ENCODE measurements at regions not wholly inside any gene's neighbourhood (a gene's known extent, or its start where the extent isn't known, plus 50 kb on each side); places are given as distances from the start of the nearest gene placed in this dataset.
A peak's percentile ranks its signal among the peaks of the same experiment; 100 is the strongest.

GRCh38 chr20:56060486-56060885 lies 55.2 kb upstream of the CBLN4 start:
- DNase-seq (ENCODE audit: low read depth) = no peak

GRCh38 chr20:56069016-56069415 lies 63.7 kb upstream of the CBLN4 start:
- no peak for DNase-seq (ENCODE audit: low read depth)

DNA sequence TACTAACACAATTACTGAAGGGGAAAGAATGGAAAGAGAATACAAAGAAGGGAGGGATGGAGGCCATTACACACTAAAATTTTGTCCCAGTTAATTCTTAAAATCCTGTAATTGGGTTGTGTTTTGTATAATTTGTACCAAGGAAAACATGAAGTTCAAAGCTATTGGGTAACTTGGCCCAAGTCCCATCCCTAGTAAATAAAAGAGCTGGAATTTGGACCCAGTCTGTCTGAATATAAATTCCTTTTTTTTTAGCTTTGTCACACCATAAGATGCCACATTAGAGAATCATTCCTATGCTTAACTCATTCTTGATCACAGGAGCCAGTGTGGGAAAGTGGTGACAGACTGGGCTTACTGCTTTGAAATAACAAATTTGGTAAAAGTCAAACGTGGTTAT lies 66.8 kb upstream of the CBLN4 start:
- no peak for DNase-seq (ENCODE audit: low read depth)

DNA sequence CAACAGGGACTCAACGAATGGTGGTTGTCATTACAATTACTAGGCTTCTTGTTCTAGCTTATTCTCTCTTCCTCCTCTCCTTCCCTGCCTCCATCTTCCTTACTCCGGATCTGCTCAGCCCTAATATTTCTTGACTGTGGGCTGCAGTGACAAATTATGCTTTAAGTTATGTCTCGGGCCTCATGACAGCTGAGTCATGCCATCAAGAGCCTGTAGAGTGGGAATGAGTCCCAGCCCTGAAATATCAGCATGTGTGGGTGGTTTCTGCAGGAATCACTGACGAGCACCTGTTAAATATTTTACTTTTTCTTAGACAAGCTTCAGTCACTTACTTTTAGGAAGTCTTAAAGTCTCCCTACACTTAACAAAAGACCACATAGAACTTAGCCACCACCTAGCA lies 83.1 kb upstream of the CBLN4 start:
- DNase-seq (ENCODE audit: low read depth) = no peak

- DNase-seq (ENCODE audit: low read depth) = peak; percentile 19
These were observed 86.4 kb upstream of the CBLN4 start for GRCh38 chr20:56091628-56092234.

DNA sequence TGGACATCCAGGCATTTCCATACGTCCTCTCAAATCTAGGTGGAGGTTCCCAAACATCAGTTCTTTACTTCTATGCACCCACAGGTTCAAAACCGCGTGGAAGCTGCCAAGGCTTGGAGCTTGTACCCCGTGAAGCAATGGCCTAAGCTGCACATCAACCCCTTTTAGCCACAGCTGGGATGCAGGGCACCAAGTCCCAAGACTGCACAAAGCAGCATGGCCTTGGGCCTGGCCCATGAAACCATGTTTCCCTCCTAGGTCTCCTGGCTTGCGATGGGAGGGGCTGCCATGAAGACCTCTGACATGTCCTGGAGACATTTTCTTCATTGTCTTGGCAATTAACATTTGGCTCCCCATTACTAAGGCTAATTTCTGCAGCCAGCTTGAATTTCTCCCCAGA lies 88.9 kb upstream of the CBLN4 start:
- DNase-seq (ENCODE audit: low read depth) = no peak

- no peak for DNase-seq (ENCODE audit: low read depth)
These were observed 93.7 kb upstream of the CBLN4 start for GRCh38 chr20:56098981-56099500.

DNA sequence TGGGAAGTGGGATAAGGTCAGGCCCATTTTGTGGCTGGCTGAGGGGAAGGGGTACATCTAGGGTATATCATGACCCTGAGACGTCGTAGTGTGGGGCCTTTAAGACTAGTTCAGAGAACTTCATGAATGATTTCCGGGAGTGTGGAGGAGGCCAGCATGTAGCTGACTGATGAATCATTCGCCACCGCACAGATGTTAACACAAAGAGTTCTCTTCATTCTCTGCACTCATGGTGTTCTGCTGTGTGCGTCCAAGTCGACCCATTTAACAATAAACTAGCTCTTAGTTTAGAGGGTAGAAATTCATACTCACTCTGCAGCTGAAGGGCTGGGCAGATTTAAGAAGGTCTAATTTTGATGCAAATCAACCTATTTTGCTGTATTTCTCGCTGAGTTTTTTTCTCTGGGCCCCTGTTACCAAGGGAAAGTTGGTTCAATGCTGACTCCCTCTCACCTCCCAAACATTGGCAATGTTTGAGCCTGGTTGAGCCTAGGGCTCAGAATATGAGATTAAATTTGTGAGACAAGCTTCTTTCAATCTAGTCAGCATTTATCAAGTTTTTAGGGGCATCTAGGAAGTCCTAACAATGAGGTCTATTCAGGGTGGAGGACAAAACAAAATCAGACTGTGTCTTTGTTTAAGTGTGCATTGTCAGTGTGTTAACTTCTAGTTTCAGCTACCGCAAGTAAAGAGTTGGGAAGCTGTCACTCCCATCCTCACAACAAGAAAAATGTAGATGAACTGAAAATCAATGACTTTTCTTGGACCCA lies 106.8 kb upstream of the CBLN4 start:
- DNase-seq (ENCODE audit: low read depth) = peak; percentile 4

GRCh38 chr20:56117350-56117749 lies 112.0 kb upstream of the CBLN4 start:
- DNase-seq (ENCODE audit: low read depth) = no peak

GRCh38 chr20:56121850-56122249 lies 116.5 kb upstream of the CBLN4 start:
- no peak for DNase-seq (ENCODE audit: low read depth)

GRCh38 chr20:56143759-56144158 lies 104.8 kb upstream of the MC3R start:
- DNase-seq (ENCODE audit: low read depth) = no peak

- DNase-seq (ENCODE audit: low read depth) = no peak
These were observed 96.7 kb upstream of the MC3R start for GRCh38 chr20:56151834-56152233.

DNA sequence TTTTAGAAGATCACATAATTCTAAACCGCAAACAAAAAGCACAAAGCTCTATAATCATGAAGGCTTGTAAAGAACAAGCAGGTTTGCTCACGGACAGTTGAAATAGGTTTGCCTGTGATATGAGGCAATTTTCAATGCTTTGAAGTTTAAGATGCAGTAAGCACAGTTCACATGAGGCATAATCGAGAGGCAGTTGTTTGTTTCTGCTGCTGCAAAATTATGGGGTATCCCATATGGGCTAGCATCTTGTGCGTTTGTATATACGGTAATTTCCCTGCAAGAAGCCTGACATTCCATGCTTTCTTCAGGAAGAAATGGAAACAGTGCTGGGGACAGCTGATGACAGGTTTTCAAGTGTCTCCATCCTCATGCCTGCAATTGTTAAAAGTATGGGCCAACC lies 94.6 kb upstream of the MC3R start:
- no peak for DNase-seq (ENCODE audit: low read depth)

- DNase-seq (ENCODE audit: low read depth) = no peak
These were observed 92.9 kb upstream of the MC3R start for GRCh38 chr20:56155625-56156024.

GRCh38 chr20:56157530-56158203 lies 90.9 kb upstream of the MC3R start:
- no peak for DNase-seq (ENCODE audit: low read depth)

- no peak for DNase-seq (ENCODE audit: low read depth)
These were observed 90.0 kb upstream of the MC3R start for GRCh38 chr20:56158489-56158888.

DNA sequence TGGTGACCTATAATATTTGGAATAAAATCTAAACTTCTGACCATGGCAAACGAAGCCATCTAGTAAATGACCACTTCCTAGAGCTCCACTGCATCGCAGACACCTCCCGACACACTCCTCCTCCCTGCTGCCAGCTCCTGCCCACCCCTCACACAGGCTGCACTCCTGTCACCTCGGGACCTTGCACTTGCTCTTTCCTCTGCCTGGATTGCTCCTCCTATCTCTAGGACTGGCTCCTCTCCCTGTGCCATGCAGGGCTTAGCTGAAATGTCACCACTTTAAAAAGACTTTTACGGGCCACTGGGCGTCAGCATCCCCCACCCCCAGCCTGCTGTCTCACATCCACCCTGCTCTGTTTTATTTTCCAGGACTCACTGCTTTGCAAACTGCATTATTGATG lies 87.6 kb upstream of the MC3R start:
- no peak for DNase-seq (ENCODE audit: low read depth)

GRCh38 chr20:56163806-56164205 lies 84.7 kb upstream of the MC3R start:
- DNase-seq (ENCODE audit: low read depth) = peak; percentile 6

GRCh38 chr20:56166781-56167465 lies 81.6 kb upstream of the MC3R start:
- peak; percentile 6 for DNase-seq (ENCODE audit: low read depth)

GRCh38 chr20:56171087-56172012 lies 77.2 kb upstream of the MC3R start:
- DNase-seq (ENCODE audit: low read depth) = peak; percentile 35

DNA sequence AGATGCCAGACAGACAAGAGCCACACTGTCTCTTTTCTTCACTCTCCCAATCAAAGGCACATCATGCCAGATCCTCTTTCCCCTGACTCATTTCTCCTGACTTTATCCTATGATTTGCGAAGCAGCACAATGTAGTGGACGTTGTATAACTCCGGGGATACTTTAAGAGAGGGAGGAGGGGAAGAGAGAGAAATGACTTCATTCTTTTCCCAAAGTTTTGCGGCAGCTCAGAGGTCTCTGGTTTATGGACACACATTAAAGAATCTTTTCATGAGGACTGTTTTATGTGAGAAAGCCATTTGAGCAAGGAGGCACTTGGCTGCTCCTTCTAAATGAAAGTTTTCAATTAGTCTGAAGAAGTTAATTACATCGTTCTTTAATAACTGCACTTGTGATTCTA lies 75.1 kb upstream of the MC3R start:
- no peak for DNase-seq (ENCODE audit: low read depth)

Measured in M059J (cell line).